H1 (cell line): ENCODE measurements at regions not wholly inside any gene's neighbourhood (a gene's known extent, or its start where the extent isn't known, plus 50 kb on each side); places are given as distances from the start of the nearest gene placed in this dataset.

Experiments used
- CTCF ChIA-PET: fragments of 300-600 bp; sonication (Branson Sonifier 250); formaldehyde crosslinking; loops from one replicate; lab custom pipeline; 2021; ENCODE audit not compliant: partially characterized antibody; lab: Charles Lee
- POLR2A ChIA-PET: fragments of 300-600 bp; sonication (Branson Sonifier 250); formaldehyde crosslinking; loops from one replicate; lab custom pipeline; 2021; ENCODE audit warnings: inconsistent platforms; ENCODE audit not compliant: partially characterized antibody; lab: Charles Lee
- DNase-seq, 2 experiments: peaks; one replicate each; pipeline versions ENCODE4 v3.0.0 to v3.0.0-alpha.2; 2010 to 2022; ENCODE audit warnings: low spot score in 2 of 2, low read depth in 1 of 2, mixed read lengths in 1 of 2
- FAIRE-seq: peaks from 2 replicates; lab custom pipeline; 2011; peaks lifted over from hg19 to GRCh38; lab: Jason Lieb, UNC
- H2AFZ ChIP-seq: 2 replicates; pipeline ENCODE4 v1.8.1; 2012; ENCODE audit warnings: low read length, inconsistent platforms
- H2AK5ac ChIP-seq: 2 replicates; pipeline ENCODE4 v1.6.1; 2013; ENCODE audit warnings: low read depth, low read length
- H2BK120ac ChIP-seq: replicated peaks from 2 replicates; pipeline ENCODE3; 2013; ENCODE audit warnings: low read depth, low read length, inconsistent platforms
- H2BK12ac ChIP-seq: 2 replicates; pipeline ENCODE4 v1.6.1; 2013; ENCODE audit warnings: low read depth, low read length
- H2BK15ac ChIP-seq: 2 replicates; pipeline ENCODE4 v1.6.1; 2013; ENCODE audit warnings: low read length
- H2BK20ac ChIP-seq: 2 replicates; pipeline ENCODE4 v1.6.1; 2013; ENCODE audit warnings: low read length
- H2BK5ac ChIP-seq: 2 replicates; pipeline ENCODE4 v1.6.1; 2013; ENCODE audit warnings: low read depth, low read length
- H3K14ac ChIP-seq: 2 replicates; pipeline ENCODE4 v1.6.1; 2013; ENCODE audit warnings: inconsistent platforms; ENCODE audit not compliant: insufficient read length
- H3K18ac ChIP-seq: 2 replicates; pipeline ENCODE4 v1.6.1; 2013; ENCODE audit warnings: low read length; ENCODE audit errors: extremely low read depth
- H3K23ac ChIP-seq: 2 replicates; pipeline ENCODE4 v1.6.1; 2013; ENCODE audit warnings: inconsistent platforms; ENCODE audit not compliant: insufficient read length
- H3K23me2 ChIP-seq: 2 replicates; pipeline ENCODE4 v1.6.1; 2013; ENCODE audit warnings: low read depth, low read length
- H3K27ac ChIP-seq: 2 replicates; pipeline ENCODE4 v1.6.1; 2011; ENCODE audit warnings: low read depth, low read length, inconsistent platforms
- H3K27me3 ChIP-seq, 4 experiments: replicated peaks in 1 of 4; 1 replicate in 1 of 4; 2 replicates in 3 of 4; pipeline versions ENCODE4 v1.6.1 to v1.8.1; 2011 to 2013; ENCODE audit warnings: low read length in 3 of 4, mild to moderate bottlenecking in 3 of 4, inconsistent platforms in 2 of 4, mixed read lengths in 2 of 4, moderate library complexity in 1 of 4; ENCODE audit not compliant: control insufficient read depth in 3 of 4, insufficient read depth in 3 of 4; ENCODE audit errors: extremely low read depth in 1 of 4
- H3K36me3 ChIP-seq, 4 experiments: 2 replicates each; pipeline versions ENCODE4 v1.6.1 to v1.8.1; 2011 to 2013; ENCODE audit warnings: mild to moderate bottlenecking in 4 of 4, low read length in 3 of 4, moderate library complexity in 2 of 4, control low read depth in 1 of 4, inconsistent platforms in 1 of 4; ENCODE audit not compliant: insufficient read depth in 4 of 4, control insufficient read depth in 2 of 4
- H3K4ac ChIP-seq: replicated peaks from 2 replicates; pipeline ENCODE3; 2013; ENCODE audit warnings: low read length, low read depth, mixed read lengths, inconsistent platforms; ENCODE audit not compliant: insufficient read length
- H3K4me1 ChIP-seq, 4 experiments: replicated peaks in 1 of 4; 1 replicate in 1 of 4; 2 replicates in 3 of 4; pipeline versions ENCODE4 v1.6.1 to v1.8.1; 2011 to 2013; ENCODE audit warnings: low read length in 3 of 4, inconsistent platforms in 2 of 4, mixed read lengths in 1 of 4; ENCODE audit not compliant: insufficient read depth in 4 of 4, control insufficient read depth in 3 of 4
- H3K4me2 ChIP-seq, 2 experiments: 2 replicates each; pipeline versions ENCODE4 v1.6.1 to v1.8.1; 2011 to 2013; ENCODE audit warnings: low read depth in 2 of 2, low read length in 2 of 2, control low read depth in 1 of 2, inconsistent platforms in 1 of 2, mild to moderate bottlenecking in 1 of 2; ENCODE audit not compliant: insufficient read depth in 1 of 2
- H3K4me3 ChIP-seq, 4 experiments: fragments of 200-600, 300-600 bp in 1 of 4; sonication (generic), shearing (Covaris generic), sonication (Bioruptor Twin) in 1 of 4; 2 replicates each; pipeline versions ENCODE4 v1.5.1 to v1.8.1; 2011 to 2016; ENCODE audit warnings: low read length in 4 of 4, low read depth in 3 of 4, control low read depth in 2 of 4, inconsistent platforms in 2 of 4, mild to moderate bottlenecking in 2 of 4, mixed read lengths in 1 of 4, moderate library complexity in 1 of 4; ENCODE audit not compliant: insufficient read depth in 2 of 4; ENCODE audit errors: extremely low read depth in 1 of 4
- H3K56ac ChIP-seq: replicated peaks from 2 replicates; pipeline ENCODE3; 2013; ENCODE audit warnings: low read depth, mild to moderate bottlenecking, mixed read lengths, low read length, inconsistent platforms; ENCODE audit not compliant: insufficient read length
- H3K79me1 ChIP-seq: 2 replicates; pipeline ENCODE4 v1.6.1; 2013; ENCODE audit warnings: low read depth, low read length, control low read depth
- H3K79me2 ChIP-seq, 2 experiments: 2 replicates each; pipeline versions ENCODE4 v1.6.1 to v1.8.1; 2012 to 2013; ENCODE audit warnings: low read length in 2 of 2, mild to moderate bottlenecking in 2 of 2, inconsistent platforms in 1 of 2; ENCODE audit not compliant: insufficient read depth in 2 of 2, control insufficient read depth in 1 of 2
- H3K9ac ChIP-seq, 4 experiments: replicated peaks in 1 of 4; 1 replicate in 1 of 4; 2 replicates in 3 of 4; pipeline versions ENCODE4 v1.6.1 to v1.8.1; 2011 to 2013; ENCODE audit warnings: low read depth in 3 of 4, low read length in 3 of 4, control low read depth in 2 of 4, mild to moderate bottlenecking in 2 of 4, moderate library complexity in 2 of 4, inconsistent platforms in 1 of 4; ENCODE audit errors: extremely low read depth in 1 of 4
- H3K9me3 ChIP-seq, 2 experiments: 2 replicates each; pipeline versions ENCODE4 v1.6.1 to v1.8.1; 2012 to 2013; ENCODE audit warnings: mild to moderate bottlenecking in 2 of 2, moderate library complexity in 2 of 2, control low read depth in 1 of 2, inconsistent platforms in 1 of 2, low read depth in 1 of 2, low read length in 1 of 2, mixed read lengths in 1 of 2; ENCODE audit not compliant: insufficient read depth in 2 of 2
- H4K20me1 ChIP-seq, 2 experiments: replicated peaks in 1 of 2; 2 replicates each; pipeline versions ENCODE3 to v1.8.1; 2011 to 2013; ENCODE audit warnings: inconsistent platforms in 2 of 2, low read length in 2 of 2, mild to moderate bottlenecking in 1 of 2; ENCODE audit not compliant: insufficient read depth in 2 of 2, control insufficient read depth in 1 of 2
- H4K5ac ChIP-seq: 2 replicates; pipeline ENCODE4 v1.6.1; 2013; ENCODE audit warnings: low read length, low read depth, mixed read lengths, inconsistent platforms; ENCODE audit not compliant: insufficient read length
- H4K8ac ChIP-seq: 2 replicates; pipeline ENCODE4 v1.8.0; 2013; ENCODE audit warnings: mild to moderate bottlenecking, moderate library complexity, low read length, inconsistent platforms; ENCODE audit not compliant: insufficient read depth; ENCODE audit errors: extremely low read depth
- H4K91ac ChIP-seq: replicated peaks from 2 replicates; pipeline ENCODE3; 2013; ENCODE audit warnings: low read length, mixed read lengths, inconsistent platforms; ENCODE audit not compliant: insufficient read length
- ASH2L ChIP-seq: fragments of 200-600, 300-600 bp; sonication (generic); IDR thresholded peaks from one replicate; pipeline ENCODE4 v1.7.1; 2017; ENCODE audit warnings: low read length
- BCL11A ChIP-seq, 2 experiments: IDR thresholded peaks; one replicate each; pipeline ENCODE4 v1.6.1; 2011; ENCODE audit warnings: low read depth in 2 of 2, low read length in 2 of 2, mild to moderate bottlenecking in 2 of 2
- CBX5 ChIP-seq: fragments of 300-800, 300-1000 bp; sonication (generic); IDR thresholded peaks from 2 replicates; pipeline ENCODE4 v1.7.1; 2016; ENCODE audit warnings: antibody characterized with exemption, low read length, low read depth
- EGR1 ChIP-seq: IDR thresholded peaks from 2 replicates; pipeline ENCODE4 v1.6.1; 2011; ENCODE audit warnings: low read depth, low read length, borderline replicate concordance
- EP300 ChIP-seq, 2 experiments: IDR thresholded peaks; 1 replicate in 1 of 2; 2 replicates in 1 of 2; pipeline ENCODE4 v1.6.1; 2011 to 2012; ENCODE audit warnings: low read depth in 2 of 2, low read length in 2 of 2, mild to moderate bottlenecking in 2 of 2, borderline replicate concordance in 1 of 2, inconsistent platforms in 1 of 2, moderate library complexity in 1 of 2
- FOSL1 ChIP-seq: IDR thresholded peaks from 2 replicates; pipeline ENCODE4 v1.6.1; 2011; ENCODE audit warnings: mild to moderate bottlenecking, low read depth, low read length, moderate library complexity; ENCODE audit not compliant: insufficient read depth
- KDM5A ChIP-seq: fragments of 200-600 bp; IDR thresholded peaks from 2 replicates; pipeline ENCODE4 v1.7.1; 2012; ENCODE audit warnings: mild to moderate bottlenecking, low read length, inconsistent platforms, mixed read lengths
- POLR2AphosphoS5 ChIP-seq: IDR thresholded peaks from 2 replicates; pipeline ENCODE4 v1.6.1; 2011; ENCODE audit warnings: low read depth, low read length
- RFX5 ChIP-seq: IDR thresholded peaks from 2 replicates; pipeline ENCODE4 v1.6.1; 2011; ENCODE audit warnings: low read depth, low read length, improper control_type of control experiment, borderline replicate concordance
- RNF2 ChIP-seq: fragments of 200-900, 300-1000 bp; sonication (generic); IDR thresholded peaks from 2 replicates; pipeline ENCODE4 v1.7.1; 2016; ENCODE audit warnings: borderline replicate concordance, low read depth, mild to moderate bottlenecking, antibody characterized with exemption, low read length; ENCODE audit not compliant: poor library complexity, severe bottlenecking; ENCODE audit errors: missing control alignments
- SUZ12 ChIP-seq: fragments of 200-600 bp; sonication (generic); IDR thresholded peaks from 2 replicates; pipeline ENCODE4 v1.6.1; 2012; ENCODE audit warnings: mild to moderate bottlenecking, inconsistent platforms, low read length, moderate library complexity, mixed read lengths
- WGBS, 2 experiments: shearing (Covaris generic) in 1 of 2; methylation state at CpG; one replicate each; pipeline versions ENCODE4 v1.1.6 to v1.1.7; 2013 to 2015; ENCODE audit warnings: low lambda C conversion rate in 2 of 2, mixed read lengths in 2 of 2, inconsistent platforms in 1 of 2, low coverage in 1 of 2, missing lambda C conversion rate in 1 of 2; ENCODE audit not compliant: insufficient replicate concordance in 2 of 2, insufficient coverage in 1 of 2, insufficient read length in 1 of 2; ENCODE audit errors: extremely low coverage in 1 of 2, missing lambda C conversion rate in 1 of 2; 5-methylcytosine and 5-hydroxymethylcytosine counted together
- TF ChIP-seq, protein P1 (sequence below): IDR thresholded peaks from 2 replicates; pipeline ENCODE4 v1.6.1; 2011; ENCODE audit warnings: low read length, improper control_type of control experiment
- TF ChIP-seq, protein P2 (sequence below): IDR thresholded peaks from 2 replicates; pipeline ENCODE4 v1.6.1; 2011; ENCODE audit warnings: low read depth, mild to moderate bottlenecking, low read length; ENCODE audit not compliant: insufficient read depth

DNA sequence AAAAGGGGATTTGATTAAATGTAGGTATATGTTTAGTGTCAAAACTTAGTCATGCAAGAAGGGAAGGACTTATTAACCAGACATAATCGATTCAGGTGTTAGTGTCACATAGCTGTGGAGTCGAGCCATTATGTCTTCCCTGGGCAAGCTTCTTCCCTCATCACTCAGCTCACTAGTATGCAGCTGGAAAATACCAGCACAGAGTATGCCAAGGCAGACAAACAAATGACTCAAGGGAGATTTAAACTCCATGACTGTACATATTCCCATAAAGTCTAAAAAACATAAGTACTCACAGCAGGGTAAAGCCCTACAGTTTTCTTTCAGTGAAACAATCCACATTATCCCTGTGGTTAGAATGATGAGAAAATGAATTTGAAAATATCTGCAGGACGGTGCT lies 304.5 kb downstream of the CBLL2 start:
- ChIA-PET CTCF (interaction anchor here (0.6 to 1.0 kb wide), 2 partner anchors 9 to 277 kb away, joined by 3 to 4 read pairs; no protein-coding TSS in a partner anchor), POLR2A (no interaction called here)
- H3K14ac ChIP-seq: no peak overlapping the region
- H2BK12ac ChIP-seq: no peak overlapping the region
- 83% methylated on average over 3 of the region's 3 CpGs; no CpG with 5 or more reads in 1 of the 2 experiments for WGBS, 2 experiments
- H3K4ac ChIP-seq: no peak overlapping the region
- H2BK120ac ChIP-seq: no peak overlapping the region
- H3K27ac ChIP-seq: no peak overlapping the region
- H2AFZ ChIP-seq: no peak overlapping the region
- no peak for FAIRE-seq
- H2BK15ac ChIP-seq: no peak overlapping the region
- H4K91ac ChIP-seq: no peak overlapping the region
- no peak overlapping the region for H4K8ac ChIP-seq
- H3K4me2 ChIP-seq: no peak overlapping the region
- H3K18ac ChIP-seq: no peak overlapping the region
- no peak overlapping the region for H3K4me3 ChIP-seq
- no peak overlapping the region for H3K9ac ChIP-seq
- no peak for DNase-seq
- H2AK5ac ChIP-seq: no peak overlapping the region
- H3K79me2 ChIP-seq: no peaks in the 10 kb centered on the region
- no peak overlapping the region for H2BK20ac ChIP-seq
- H3K4me1 ChIP-seq: no peaks in the 10 kb centered on the region
- H3K27me3 ChIP-seq: no peaks in the 10 kb centered on the region
- no peak overlapping the region for H3K56ac ChIP-seq
- no peaks in the 10 kb centered on the region for H4K20me1 ChIP-seq
- no peak overlapping the region for H2BK5ac ChIP-seq
- no peaks in the 10 kb centered on the region for H3K36me3 ChIP-seq
- no peaks in the 10 kb centered on the region for H3K79me1 ChIP-seq
- no peaks in the 10 kb centered on the region for H3K9me3 ChIP-seq
- no peak overlapping the region for H3K23ac ChIP-seq
- no peak overlapping the region for H4K5ac ChIP-seq
- H3K23me2 ChIP-seq: no peaks in the 10 kb centered on the region
- TF ChIP-seq POLR2AphosphoS5 (no peak), EGR1 (no peak), EP300 (IDR thresholded peaks at IDR 0.05; ENCODE audit: borderline replicate concordance in 1 of 2, low read depth in 2 of 2, low read length in 2 of 2) (no peak), KDM5A (no peak), CBX5 (no peak), BCL11A (IDR thresholded peaks at IDR 0.05; ENCODE audit: low read depth in 2 of 2, low read length in 2 of 2) (no peak), SUZ12 (no peak), ASH2L (no peak), FOSL1 (no peak), RFX5 (no peak), RNF2 (no peak)
- TF ChIP-seq, protein P1, sequence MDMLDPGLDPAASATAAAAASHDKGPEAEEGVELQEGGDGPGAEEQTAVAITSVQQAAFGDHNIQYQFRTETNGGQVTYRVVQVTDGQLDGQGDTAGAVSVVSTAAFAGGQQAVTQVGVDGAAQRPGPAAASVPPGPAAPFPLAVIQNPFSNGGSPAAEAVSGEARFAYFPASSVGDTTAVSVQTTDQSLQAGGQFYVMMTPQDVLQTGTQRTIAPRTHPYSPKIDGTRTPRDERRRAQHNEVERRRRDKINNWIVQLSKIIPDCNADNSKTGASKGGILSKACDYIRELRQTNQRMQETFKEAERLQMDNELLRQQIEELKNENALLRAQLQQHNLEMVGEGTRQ: no peak
- TF ChIP-seq, protein P2, sequence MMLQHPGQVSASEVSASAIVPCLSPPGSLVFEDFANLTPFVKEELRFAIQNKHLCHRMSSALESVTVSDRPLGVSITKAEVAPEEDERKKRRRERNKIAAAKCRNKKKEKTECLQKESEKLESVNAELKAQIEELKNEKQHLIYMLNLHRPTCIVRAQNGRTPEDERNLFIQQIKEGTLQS: no peak
